RKO (cell line): ENCODE measurements at regions not wholly inside any gene's neighbourhood (a gene's known extent, or its start where the extent isn't known, plus 50 kb on each side); places are given as distances from the start of the nearest gene placed in this dataset.
"Not testable (repeated sequence)": the region's sequence is repeated elsewhere in the genome, so short reads cannot be mapped to it uniquely, and the experiment has no call there.

Source experiments
- DNase-seq: peaks from one replicate; pipeline ENCODE4 v3.0.0-alpha.2; 2016; ENCODE audit warnings: low spot score

DNA sequence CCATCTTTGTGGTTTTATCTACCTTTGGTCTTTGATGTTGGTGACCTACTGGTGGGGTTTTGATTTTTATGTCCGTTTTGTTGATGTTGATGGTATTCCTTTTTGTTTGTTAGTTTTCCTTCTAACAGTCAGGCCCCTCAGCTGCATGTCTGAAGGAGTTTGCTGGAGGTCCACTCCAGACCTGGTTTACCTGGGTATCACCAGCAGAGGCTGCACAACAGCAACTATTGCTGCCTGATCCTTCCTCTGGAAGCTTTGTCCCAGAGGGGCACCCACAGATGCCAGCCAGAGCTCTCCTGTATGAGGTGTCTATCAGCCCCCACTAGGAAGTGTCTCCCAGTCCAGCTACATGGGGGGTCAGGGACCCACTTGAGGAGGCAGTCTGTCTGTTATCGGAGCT is 199.3 kb upstream of the WDFY3 start:
- no peak for DNase-seq

- no peak for DNase-seq
These were observed 199.8 kb upstream of the WDFY3 start for GRCh38 chr4:85166318-85166717.

GRCh38 chr4:85168234-85168834 is 201.8 kb upstream of the WDFY3 start:
- DNase-seq: no peak

DNA sequence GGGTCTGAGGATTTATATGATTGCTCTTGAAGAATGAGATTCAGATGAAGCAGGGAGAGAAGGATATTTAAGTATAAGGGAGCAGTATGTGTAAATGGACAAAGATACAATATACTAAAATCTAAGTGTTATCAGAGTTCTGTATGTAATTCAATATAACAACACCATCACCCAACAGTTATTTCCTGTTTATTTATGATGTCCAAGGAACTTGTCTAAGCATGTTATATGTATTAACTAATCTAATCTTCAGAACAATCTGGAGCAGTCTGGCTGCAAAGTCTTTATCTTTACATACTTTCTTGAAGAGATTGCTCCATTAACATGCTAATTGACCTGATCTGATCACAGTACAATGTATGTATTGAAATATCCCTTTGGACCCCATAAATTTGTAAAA is 203.8 kb upstream of the WDFY3 start:
- no peak for DNase-seq

- DNase-seq: no peak
These were observed 208.7 kb upstream of the WDFY3 start for GRCh38 chr4:85175190-85175589.

GRCh38 chr4:85177092-85177491 is 210.6 kb upstream of the WDFY3 start:
- no peak for DNase-seq

DNA sequence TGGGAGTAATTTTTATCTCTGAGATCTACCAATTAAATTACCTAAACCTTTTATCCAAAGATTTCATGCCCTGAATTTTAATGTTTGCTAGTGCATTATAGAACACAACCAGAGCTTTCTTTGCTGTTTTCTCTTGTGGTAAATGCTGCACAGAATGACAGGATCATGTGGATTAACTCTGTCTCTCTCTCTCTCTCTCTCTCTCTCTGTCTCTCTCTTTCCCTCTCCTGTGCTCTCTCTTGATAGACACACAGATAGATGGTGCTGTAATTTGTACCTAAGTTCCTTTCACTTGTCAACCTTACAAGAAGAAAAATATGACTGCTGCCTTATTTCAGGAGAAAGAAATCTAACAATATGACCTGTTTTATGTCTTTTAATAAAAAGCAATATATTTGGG is 211.2 kb upstream of the WDFY3 start:
- DNase-seq: no peak

- no peak for DNase-seq
These were observed 214.0 kb upstream of the WDFY3 start for GRCh38 chr4:85180533-85180932.

GRCh38 chr4:85187106-85187505 is 220.6 kb upstream of the WDFY3 start:
- no peak for DNase-seq

GRCh38 chr4:85196015-85196414 is 229.5 kb upstream of the WDFY3 start:
- DNase-seq: peak; percentile 32

GRCh38 chr4:85200106-85200505 is 233.6 kb upstream of the WDFY3 start:
- DNase-seq: no peak

DNA sequence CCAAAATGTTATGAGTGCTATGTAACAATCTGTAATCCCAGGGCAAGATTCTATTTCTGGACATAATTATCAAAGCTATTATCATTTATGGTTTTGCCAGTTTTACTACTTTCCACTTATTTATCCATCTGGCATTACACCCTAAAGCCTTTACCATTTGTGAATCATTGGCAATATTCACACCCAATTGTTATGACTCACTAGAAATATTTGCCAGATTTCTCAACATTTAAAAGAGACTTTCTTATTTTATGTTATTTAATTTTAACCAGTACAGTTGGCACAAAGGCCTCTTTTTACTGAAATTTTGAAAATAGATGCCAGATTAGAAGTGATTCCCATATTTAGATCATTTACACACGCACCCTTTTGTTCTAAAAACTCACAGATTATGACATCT is 242.7 kb upstream of the WDFY3 start:
- no peak for DNase-seq

GRCh38 chr4:85210353-85210752 is 243.9 kb upstream of the WDFY3 start:
- peak; percentile 20 for DNase-seq

- not testable (repeated sequence) for DNase-seq
These were observed 250.1 kb upstream of the WDFY3 start for GRCh38 chr4:85216571-85216970.

DNA sequence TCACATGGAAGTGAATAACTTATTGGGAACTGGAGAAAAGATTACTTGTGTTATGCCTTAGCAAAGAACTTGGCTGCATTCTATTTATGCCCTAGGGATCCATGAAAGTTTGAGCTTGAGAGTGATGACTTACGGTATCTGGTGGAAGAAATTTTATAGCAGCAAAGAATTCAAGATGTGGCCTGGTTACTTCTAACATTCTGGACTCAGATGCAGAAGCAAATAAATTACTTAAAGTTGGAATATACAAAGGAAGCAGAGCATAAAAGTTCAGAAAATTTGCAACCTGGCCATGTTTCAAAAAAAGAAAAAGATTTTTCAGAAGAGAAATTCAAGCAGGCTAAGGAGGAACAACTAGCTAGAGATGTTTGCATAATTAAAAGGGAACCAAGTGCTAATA is 252.3 kb upstream of the WDFY3 start:
- DNase-seq: no peak

DNA sequence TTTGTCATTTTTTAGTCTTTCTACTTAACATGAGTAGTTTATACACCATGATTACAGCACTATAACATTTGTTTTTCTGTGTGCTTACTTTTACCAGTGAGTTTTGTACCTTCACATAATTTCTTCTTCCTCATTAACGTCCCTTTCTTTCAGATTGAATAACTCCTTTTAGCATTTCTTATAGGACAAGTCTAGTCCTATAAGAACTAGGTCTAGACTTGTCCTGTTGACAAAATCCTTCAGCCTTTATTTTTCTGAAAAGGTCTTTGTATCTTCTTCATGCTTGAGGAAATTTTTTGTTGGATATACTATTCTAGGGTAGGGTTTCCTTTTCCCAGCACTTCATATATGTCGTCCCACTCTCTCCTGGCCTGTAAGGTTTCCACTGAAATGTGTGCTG is 253.3 kb upstream of the ARHGAP24 start:
- no peak for DNase-seq

DNA sequence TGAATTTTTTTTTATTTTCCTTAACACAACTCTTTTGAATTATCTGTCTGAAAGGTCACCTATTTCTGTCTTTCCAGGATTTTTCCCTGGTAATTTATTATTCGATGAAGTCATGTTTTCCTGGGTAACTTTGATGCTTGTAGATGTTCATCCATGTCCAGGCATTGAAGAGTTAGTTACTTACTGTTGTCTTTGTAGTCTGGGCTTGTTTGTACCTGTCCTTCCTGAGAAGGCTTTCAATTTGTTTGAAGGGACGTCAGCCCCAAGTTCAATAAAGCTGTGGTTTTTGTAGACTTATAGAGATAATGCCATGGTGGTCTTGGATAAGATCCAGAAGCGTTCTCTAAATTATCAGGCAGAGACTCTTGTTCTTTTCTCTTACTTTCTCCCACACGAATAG is 252.4 kb upstream of the ARHGAP24 start:
- no peak for DNase-seq

GRCh38 chr4:85228264-85228663 is 246.7 kb upstream of the ARHGAP24 start:
- no peak for DNase-seq

DNA sequence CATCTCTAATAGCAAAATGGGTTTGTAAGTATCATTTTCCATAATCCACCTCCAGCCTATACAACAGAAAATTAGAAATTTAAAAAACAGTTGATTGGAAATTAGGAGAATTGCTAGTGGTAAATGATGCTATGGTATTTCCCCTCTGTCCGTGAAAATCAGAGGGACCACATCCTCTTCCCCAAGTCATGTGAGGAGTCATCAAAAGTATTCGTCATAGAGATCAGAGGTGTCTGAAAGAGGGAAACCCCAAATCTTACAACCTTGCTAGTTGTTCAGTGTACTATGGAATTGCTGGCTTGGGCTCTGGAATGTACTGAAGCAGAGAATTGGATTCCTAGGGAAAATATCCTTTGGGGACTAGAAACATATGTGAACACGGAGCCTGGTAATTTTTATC is 241.4 kb upstream of the ARHGAP24 start:
- no peak for DNase-seq

DNA sequence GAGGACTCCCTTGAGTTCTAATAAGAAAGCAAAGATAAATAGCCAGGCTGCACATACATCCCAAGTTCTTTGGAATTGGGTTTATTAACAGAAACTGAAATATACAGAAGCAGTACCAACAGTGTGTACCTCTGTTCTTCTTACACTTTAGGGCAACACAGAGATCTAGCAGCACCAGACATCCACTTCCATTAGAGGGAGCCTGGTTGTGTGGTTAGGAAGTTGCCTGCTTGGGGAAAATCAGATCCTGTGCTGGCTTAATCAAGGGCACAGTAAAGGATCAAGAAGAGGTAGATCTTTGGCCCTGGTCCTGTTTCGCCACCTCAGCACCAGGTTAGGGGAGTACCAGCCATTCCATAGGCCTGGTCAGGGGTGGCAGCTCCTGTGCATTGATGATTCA is 231.1 kb upstream of the ARHGAP24 start:
- peak; percentile 3 for DNase-seq

DNA sequence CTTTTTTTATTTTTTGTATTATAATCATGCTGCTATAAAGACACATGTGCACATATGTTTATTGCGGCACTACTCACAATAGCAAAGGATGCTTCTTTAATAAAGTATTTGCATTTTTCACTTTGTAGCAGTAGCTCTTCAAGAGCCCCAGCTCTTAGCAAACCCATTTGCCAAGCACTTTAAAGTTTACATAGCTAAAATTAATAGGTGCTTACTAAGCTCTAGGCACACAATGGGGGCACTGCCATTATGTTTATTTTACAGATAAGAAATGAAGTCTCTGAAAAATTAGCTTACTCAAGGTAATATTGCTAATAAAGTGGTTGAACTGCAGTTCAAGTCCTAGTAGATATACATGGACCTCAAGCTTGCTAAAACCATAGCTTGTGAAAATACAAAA is 230.3 kb upstream of the ARHGAP24 start:
- no peak for DNase-seq

- no peak for DNase-seq
These were observed 228.9 kb upstream of the ARHGAP24 start for GRCh38 chr4:85246055-85246454.

- no peak for DNase-seq
These were observed 224.1 kb upstream of the ARHGAP24 start for GRCh38 chr4:85250852-85251251.

DNA sequence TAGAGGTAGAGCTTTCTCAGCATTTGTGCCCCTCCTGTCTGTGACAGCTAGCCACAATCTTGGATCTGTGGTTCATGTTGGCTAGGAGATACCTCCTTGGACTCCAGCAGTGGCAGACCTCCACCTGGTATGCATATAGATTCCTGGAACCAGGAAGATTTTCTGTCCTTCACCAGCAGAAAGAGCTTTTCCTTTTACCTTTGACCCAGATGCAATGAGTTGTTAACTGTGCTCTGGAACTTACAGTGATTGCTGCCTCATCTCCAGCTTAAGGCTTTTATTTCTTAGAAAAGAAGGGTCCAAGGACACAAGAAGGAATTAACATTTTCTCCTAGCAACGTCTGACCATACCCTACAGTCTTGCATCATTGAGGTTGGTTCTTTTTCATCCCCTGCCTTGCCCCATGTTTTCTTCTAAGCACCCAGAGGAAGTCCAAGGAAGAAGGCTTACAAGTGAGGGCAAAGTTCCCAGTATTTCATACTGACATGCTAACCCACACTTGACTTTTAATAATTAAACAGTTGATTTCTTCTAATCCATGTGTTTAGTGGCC is 217.1 kb upstream of the ARHGAP24 start:
- no peak for DNase-seq

DNA sequence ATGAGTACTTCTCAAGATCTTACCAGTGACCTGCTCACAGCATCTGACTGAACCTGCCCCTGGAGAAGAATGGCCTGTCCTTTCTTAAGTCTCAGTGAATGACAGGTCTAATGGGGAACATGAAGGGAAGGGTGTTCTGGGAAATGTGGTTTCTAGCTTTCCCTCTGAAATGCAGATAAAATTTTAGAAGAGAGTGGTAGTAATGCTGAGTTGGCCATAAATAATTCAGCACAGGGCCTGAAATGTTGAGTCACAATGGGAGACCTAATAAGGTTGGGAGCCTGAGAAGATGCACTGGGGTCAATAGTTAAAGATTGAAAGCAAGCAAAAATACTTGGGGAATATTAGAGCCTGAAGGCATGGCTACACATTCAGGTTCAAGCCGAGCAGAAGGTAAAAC is 214.9 kb upstream of the ARHGAP24 start:
- DNase-seq: no peak
